ENCODE measurements at regions not wholly inside any gene's neighbourhood (a gene's known extent, or its start where the extent isn't known, plus 50 kb on each side); places are given as distances from the start of the nearest gene placed in this dataset.

- no peak for TF ChIP-seq CTCF (IDR thresholded peaks at IDR 0.05; ENCODE audit: insufficient read depth, low read length, poor library complexity, severe bottlenecking)
- no peaks in the 10 kb centered on the region for H3K36me3 ChIP-seq (ENCODE audit: control insufficient read depth, insufficient read depth, low read length)
- no peak overlapping the region for H3K4me3 ChIP-seq (replicated peaks; ENCODE audit: low read depth, low read length)
- H3K27me3 ChIP-seq (replicated peaks; ENCODE audit: control insufficient read depth, insufficient read depth, low read length): no peaks in the 10 kb centered on the region
- DNase-seq (ENCODE audit: extremely low read depth, insufficient read length): no peak
Observed at GRCh38 chr13:63501702-63502101, 2086.1 kb upstream of the PCDH20 start.

GRCh38 chr13:63497601-63498000 is 2082.0 kb upstream of the PCDH20 start:
- DNase-seq (ENCODE audit: extremely low read depth, insufficient read length): no peak
- H3K4me3 ChIP-seq (replicated peaks; ENCODE audit: low read depth, low read length): no peak overlapping the region
- no peak for TF ChIP-seq CTCF (IDR thresholded peaks at IDR 0.05; ENCODE audit: insufficient read depth, low read length, poor library complexity, severe bottlenecking)
- no peaks in the 10 kb centered on the region for H3K27me3 ChIP-seq (replicated peaks; ENCODE audit: control insufficient read depth, insufficient read depth, low read length)
- no peaks in the 10 kb centered on the region for H3K36me3 ChIP-seq (ENCODE audit: control insufficient read depth, insufficient read depth, low read length)

- no peaks in the 10 kb centered on the region for H3K27me3 ChIP-seq (replicated peaks; ENCODE audit: control insufficient read depth, insufficient read depth, low read length)
- no peaks in the 10 kb centered on the region for H3K36me3 ChIP-seq (ENCODE audit: control insufficient read depth, insufficient read depth, low read length)
- no peak for TF ChIP-seq CTCF (IDR thresholded peaks at IDR 0.05; ENCODE audit: insufficient read depth, low read length, poor library complexity, severe bottlenecking)
- no peak overlapping the region for H3K4me3 ChIP-seq (replicated peaks; ENCODE audit: low read depth, low read length)
- no peak for DNase-seq (ENCODE audit: extremely low read depth, insufficient read length)
Observed at GRCh38 chr13:63492604-63493003, 2077.0 kb upstream of the PCDH20 start.

- no peak for DNase-seq (ENCODE audit: extremely low read depth, insufficient read length)
- H3K4me3 ChIP-seq (replicated peaks; ENCODE audit: low read depth, low read length): no peak overlapping the region
- no peak for TF ChIP-seq CTCF (IDR thresholded peaks at IDR 0.05; ENCODE audit: insufficient read depth, low read length, poor library complexity, severe bottlenecking)
- H3K36me3 ChIP-seq (ENCODE audit: control insufficient read depth, insufficient read depth, low read length): no peaks in the 10 kb centered on the region
- H3K27me3 ChIP-seq (replicated peaks; ENCODE audit: control insufficient read depth, insufficient read depth, low read length): no peaks in the 10 kb centered on the region
Observed at GRCh38 chr13:63490149-63490548, 2074.5 kb upstream of the PCDH20 start.

- no peak for DNase-seq (ENCODE audit: extremely low read depth, insufficient read length)
- Histone ChIP-seq H3K4me3 (replicated peaks; ENCODE audit: low read depth, low read length) (no peak overlapping the region), H3K36me3 (ENCODE audit: control insufficient read depth, insufficient read depth, low read length) (no peaks in the 10 kb centered on the region), H3K27me3 (replicated peaks; ENCODE audit: control insufficient read depth, insufficient read depth, low read length) (no peaks in the 10 kb centered on the region)
- TF ChIP-seq CTCF (IDR thresholded peaks at IDR 0.05; ENCODE audit: insufficient read depth, low read length, poor library complexity, severe bottlenecking): no peak
Observed at GRCh38 chr13:63481334-63481733, 2065.7 kb upstream of the PCDH20 start.

- Histone ChIP-seq H3K4me3 (replicated peaks; ENCODE audit: low read depth, low read length) (no peak overlapping the region), H3K36me3 (ENCODE audit: control insufficient read depth, insufficient read depth, low read length) (no peaks in the 10 kb centered on the region), H3K27me3 (replicated peaks; ENCODE audit: control insufficient read depth, insufficient read depth, low read length) (no peaks in the 10 kb centered on the region)
- TF ChIP-seq CTCF (IDR thresholded peaks at IDR 0.05; ENCODE audit: insufficient read depth, low read length, poor library complexity, severe bottlenecking): no peak
- no peak for DNase-seq (ENCODE audit: extremely low read depth, insufficient read length)
Observed at GRCh38 chr13:63472711-63473110, 2057.1 kb upstream of the PCDH20 start.
